HG02970 (cell line): ENCODE measurements at regions not wholly inside any gene's neighbourhood (a gene's known extent, or its start where the extent isn't known, plus 50 kb on each side); places are given as distances from the start of the nearest gene placed in this dataset.
"Not testable (repeated sequence)": the region's sequence is repeated elsewhere in the genome, so short reads cannot be mapped to it uniquely, and the experiment has no call there.

Experiments
- ATAC-seq: cut with Tn5 transposase; IDR thresholded peaks from one replicate; pipeline ENCODE4 v1.9.1; 2021; ENCODE audit warnings: mild to moderate bottlenecking, moderate library complexity, moderate number of reproducible peaks; ENCODE audit not compliant: unreplicated experiment, low FRiP score

DNA sequence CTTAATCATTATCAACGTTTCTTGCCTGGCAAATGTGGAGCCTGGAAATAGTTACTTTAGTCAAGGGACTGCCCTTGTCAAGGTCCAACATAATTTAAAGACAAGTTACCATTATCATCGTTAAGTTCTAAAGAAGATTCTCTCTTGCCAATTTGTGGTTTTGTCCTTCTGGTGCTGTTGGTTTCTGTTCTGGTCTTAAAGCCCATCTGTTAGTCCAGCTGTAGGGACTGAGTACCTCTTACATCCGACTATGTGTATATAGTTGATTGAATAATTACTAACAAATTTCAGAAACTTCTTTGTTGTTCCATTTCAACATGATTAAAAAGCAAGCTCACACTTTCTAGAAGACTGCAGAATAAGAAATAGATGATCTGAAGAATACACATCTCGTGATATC lies 1854.9 kb downstream of the MAT2B start:
- ATAC-seq: no peak

DNA sequence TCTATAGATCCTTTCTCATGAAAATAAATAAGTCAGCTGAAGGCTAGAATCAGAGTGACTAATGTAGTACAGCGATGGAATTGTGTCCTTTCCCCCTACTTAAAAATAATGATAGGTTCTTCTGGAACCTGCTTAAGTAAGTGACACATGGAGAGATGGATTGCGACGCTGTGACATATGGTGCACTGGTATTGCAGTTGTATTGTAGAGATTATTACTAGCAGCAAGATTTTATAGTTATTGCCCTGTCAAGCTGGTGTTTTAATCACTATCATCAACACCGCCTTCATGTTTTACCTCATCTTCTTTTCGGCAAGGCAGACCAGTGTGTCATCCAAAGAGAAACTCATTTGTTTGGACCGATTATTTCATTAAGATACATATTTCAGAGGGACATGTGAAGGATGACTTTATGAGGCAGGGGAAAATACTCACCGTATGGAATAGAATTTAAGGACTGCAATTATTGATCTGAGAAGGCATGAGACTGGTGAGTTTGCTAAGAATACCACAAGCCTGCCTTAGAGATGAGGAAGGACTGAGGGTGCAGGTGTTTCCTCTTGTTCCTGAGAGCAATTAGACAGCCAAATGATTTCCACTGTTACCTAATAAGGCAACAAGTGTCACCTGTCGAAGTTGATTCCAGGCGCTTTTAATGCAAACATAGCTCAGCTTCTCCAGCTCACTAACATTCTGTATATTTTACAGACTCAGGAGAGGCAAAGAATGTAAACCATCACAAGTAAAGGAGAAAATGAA lies 1855.5 kb downstream of the MAT2B start:
- ATAC-seq: no peak

DNA sequence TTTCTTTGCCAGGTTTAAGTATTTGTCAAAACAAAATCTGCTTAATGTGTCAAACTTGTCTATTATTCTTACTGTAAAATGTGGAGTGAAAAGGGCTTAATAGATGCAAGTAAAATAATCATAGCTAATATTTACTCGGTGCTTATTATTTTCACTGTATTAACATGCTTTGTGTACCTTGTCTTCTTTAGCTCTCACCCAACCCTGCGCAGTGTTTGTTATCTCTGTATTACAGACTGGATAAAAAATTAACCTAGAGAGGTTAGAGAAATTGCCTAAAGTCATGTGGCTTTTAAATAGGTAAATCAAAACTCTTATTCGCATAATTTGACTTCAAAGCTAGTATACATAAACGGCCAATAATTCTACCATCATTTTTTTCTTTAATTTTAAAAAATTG lies 1864.8 kb downstream of the MAT2B start:
- ATAC-seq: no peak

DNA sequence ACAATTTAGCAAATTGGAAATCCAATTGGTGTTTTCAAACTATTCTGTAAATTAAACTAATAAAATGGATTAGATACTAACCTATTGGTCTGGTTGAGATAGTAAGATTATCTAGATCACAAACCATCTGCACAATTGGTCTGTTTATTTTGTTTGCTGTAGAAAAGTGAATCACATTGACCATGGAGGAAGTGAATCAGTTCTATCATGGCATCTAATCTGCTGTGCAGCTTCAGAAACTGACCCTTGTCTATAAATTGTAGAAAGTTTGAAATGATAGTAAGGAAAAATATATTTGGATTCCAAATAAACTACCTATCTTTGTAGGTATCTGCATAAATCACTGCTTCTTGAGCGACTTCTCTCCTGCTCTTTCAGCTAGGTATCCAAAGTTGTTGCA lies 1865.4 kb downstream of the MAT2B start:
- no peak for ATAC-seq

DNA sequence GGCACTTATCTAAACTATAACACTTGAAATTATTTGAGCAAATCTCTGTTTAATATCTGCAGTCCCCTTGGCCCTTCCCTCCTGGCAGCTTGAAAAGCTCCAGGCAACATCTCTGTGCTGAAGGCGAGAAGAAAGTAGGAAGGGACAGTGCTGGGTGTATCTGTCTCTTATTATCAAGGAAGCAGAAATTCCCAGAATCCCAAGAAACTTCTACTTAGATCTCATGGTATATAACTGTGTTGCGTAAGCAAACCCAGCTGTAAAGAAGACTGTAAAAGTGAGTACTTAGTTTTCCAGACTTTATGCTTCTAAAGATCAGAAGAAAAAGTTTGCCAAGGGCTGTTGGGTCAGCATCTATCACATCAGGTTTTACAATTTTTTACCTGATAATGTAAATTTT lies 1869.8 kb downstream of the MAT2B start:
- ATAC-seq: no peak

DNA sequence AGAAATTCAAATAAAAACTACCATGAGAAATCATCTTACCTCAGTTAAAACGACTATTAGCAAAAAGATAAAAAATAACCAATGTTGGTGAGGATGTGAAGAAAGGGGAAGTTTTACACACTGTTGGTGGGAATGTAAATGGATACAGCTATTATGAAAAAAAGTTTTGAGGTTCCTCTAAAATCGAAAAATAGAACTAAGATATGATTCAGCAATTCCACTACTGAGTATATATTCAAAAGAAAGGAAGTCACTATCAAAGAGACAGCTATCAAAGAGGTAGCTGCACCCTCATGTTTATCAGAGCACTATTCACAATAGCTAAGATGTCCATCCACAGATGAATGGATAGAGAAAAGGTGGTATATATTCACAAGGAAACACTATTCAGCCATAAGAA lies 1888.4 kb downstream of the MAT2B start:
- ATAC-seq: no peak

DNA sequence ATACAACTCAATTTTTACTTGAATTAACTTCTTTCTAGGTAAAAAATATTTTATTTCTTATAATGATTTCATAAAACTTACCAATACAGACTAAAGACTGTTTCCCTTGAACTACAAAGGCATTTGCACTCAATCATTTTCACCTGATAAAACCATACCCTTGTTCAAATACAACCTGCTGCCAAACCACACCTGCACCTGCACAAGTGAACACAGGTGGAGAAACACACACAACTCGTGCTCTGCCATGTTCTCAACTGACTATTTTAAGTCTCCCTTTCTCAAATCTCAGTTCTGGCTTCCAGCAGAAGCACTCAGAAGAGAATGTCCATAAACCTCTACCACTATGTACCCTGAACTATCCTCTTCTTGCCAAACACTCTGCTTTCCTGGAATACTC lies 1892.1 kb downstream of the MAT2B start:
- ATAC-seq: no peak

DNA sequence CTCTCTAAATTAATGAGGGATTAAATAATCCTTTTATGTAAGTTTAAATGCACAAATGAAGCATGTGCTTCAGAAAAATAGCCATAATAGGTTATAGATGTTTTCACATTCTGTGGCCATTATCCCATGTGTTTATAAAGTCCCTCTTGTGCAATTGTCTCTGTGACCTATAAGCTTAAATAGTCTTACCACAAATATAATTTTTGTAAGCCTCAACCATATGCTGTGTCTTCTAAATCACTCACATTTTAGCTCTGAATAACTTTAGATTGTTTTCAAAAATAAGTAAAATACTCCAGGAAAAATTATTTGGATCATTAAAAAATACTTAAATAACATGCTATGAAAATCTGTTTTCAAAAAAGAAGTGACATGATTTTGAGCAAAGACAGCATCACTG lies 1894.7 kb downstream of the MAT2B start:
- ATAC-seq: no peak

DNA sequence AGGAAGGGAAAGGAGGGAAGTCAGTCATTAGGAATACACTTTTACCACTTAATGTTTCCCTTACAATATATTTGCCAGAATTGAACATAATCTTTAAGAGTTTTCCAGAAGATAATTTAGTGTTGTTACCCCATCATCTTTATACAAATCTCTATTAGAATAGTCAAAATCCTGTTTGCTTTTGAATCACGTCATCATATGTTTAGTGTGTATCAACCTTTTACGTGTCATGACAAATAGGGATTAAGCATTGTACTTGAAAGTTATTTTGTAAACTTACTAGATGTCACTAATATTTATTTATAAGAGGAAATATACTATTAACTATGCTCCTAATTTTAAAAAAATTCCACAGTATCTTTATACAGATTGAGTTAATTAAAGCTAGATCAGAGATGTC lies 1899.5 kb downstream of the MAT2B start:
- ATAC-seq: no peak

DNA sequence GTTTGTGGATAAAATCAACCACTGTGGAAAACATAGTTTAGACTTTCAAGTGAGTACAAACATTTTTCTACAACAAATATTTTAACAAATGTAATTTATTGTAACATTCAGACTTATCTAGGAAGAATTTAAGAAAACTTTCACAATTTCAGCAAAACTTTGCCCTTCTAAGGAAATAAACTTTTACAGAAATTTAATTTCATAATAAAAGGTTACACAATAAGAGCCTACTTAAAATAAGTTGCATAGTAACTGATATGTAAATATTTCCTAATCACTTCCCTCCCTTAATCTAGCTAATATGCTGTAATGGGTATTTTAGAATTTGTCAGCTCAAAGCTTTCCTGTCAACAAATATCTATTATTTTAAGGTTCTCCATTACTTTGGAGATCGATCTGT lies 1899.9 kb downstream of the MAT2B start:
- no peak for ATAC-seq

DNA sequence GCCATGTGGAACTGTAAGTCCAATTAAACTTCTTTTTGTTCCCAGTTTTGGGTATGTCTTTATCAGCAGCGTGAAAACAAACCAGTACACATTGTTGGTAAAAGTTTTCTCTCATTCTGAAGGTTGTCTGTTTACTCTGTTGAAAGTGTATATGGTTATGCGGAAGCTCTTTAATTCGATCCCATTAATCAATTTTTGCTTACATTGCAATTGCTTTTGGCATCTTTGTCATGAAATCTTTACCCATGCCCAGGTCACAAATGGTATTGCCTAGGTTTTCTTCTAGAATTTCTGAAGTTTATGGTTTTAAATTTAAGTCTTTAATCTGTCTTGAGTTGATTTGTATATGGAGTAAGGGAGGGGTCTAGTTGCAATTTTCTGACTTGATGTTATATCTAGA lies 1901.9 kb downstream of the MAT2B start:
- no peak for ATAC-seq

DNA sequence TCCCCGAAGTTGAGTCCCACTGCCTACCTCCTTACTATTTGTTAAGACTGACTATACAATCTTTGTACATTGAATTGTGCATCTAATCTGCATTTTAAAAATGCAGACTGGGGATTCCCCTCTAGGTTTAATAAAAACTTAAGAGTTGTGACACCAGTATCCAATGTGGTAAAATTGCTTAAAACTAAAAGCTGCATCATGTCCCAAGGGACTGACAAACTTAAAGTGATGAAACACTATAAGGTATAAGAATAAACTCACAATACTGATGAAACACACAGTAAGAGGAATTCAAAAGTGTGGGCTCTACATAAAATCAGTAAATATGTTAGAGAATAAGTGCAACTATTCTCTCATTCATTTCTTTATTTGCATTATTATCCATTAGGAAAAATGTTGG lies 1905.1 kb downstream of the MAT2B start:
- no peak for ATAC-seq

DNA sequence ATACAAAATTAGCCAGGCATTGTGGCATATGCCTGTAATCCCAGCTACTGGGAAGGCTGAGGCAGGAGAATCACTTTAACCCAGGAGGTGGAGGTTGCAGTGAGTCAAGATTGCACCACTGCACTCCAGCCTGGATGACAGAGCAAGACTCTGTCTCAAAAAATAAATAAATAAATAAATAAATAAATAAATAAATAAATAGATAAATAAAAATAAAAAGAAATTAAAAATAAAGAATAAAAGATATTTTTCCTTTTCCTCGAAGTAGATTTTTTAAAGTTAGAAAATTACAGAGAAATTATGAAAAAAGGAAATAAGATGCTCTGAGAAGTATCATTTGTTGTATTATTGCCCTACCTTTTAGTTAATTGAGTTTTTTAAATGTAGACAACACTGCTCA lies 1906.1 kb downstream of the MAT2B start:
- not testable (repeated sequence) for ATAC-seq

DNA sequence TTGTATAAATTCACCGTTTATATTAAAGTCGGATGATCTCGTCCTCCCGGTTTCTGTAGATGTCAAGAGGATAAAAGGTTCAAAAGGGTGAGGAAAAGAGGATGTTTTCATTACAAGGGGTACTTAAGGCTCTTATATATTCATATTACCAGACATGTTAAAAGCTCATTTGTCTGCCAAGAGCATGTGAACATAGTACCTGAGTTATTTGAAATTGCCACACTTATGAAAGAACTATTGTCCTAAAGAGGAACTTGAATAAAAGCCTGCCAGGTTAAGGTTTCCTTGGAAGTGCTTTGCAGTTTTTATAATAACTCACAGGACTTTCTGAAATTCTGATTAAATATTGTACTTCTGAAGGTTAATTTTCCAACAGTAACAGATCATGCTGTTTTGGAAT lies 1915.1 kb downstream of the MAT2B start:
- no peak for ATAC-seq

DNA sequence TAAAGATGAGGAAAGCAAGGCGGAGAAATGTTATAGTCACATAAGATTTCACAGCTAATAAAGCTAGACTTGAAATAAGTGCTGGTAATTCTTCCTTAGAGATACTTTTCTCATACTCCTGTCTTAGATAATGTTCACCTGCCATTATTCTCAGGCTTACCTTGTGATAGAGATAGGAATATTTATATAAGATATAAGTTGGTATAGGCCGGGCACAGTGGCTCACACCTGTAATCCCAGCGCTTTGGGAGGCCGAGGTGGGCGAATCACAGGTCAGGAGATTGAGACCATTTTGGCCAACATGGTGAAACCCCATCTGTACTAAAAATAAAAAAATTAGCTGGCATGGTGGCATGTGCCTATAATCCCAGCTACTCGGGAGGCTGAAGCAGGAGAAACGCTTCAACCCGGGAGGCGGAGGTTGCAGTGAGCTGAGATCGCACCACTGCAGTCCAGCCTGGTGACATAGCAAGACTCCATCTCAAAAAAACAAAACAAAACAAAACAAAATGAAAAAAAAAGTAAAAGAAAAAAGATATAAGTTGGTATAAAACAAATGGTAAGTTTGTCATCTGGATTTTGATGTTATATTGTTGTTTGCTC lies 1918.4 kb downstream of the MAT2B start:
- ATAC-seq: no peak

DNA sequence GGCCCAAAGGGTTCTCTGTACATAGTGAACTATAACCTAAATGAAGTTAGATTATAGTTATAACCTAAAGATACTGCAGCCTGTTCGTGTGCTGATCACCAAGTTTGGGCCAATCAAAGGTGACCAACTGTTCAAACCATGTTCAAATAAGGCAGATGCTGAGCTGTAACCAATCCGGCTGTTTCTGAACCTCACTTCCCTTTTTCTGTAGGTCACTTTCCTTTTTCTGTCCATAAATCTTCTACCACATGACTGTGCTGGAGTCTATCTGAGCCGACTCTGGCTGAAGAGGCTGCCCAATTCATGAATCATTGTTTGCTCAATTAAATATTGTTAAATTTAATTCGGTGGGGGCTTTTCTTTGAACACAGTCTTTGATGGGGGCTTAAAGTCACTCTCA lies 1920.2 kb downstream of the MAT2B start:
- ATAC-seq: no peak

DNA sequence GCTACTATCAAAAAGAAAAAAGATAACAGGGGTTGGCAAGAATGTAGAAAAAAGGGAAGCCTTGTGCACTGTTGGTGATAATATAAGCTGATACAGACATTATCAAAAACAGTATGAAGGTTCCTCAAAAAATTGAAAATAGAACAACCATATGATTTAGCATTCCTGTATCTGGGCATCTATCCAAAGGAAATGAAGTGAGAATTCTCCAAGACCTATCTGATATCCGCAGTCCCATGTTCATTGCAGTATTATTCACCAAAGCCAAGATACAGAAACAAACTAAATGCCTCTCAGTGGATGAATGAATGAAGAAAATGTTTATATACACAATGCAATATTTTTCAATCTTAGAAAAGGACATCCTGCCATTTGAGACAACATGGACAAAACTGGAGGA lies 1943.3 kb downstream of the MAT2B start:
- ATAC-seq: no peak

DNA sequence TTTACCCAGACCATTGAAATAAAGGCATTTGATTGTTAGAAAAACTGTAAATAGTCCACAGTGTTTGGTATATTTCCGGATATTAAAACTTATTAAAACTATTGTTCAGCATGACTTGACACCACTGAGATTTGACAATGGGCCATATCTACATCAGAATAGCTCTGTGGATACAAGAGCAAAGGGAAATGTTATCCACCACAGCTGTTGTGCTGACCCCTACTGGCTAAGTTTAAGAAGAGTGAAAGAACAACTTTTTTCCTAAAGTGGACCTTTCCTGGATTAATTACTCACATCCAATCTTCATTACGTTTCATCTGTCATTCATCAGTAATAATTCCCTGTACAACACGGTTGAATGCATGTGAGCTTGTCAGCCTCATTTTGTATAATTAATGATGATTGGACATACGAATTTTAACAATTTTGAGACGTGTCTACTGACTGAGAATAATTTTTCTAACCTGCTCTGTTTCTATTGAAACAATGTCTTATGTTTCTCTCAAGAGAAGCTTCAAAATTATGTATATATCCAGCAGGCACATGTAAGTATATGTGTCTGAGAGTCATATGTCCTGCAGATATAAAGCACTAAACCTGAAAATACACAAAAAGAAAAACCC lies 1952.6 kb downstream of the MAT2B start:
- no peak for ATAC-seq

DNA sequence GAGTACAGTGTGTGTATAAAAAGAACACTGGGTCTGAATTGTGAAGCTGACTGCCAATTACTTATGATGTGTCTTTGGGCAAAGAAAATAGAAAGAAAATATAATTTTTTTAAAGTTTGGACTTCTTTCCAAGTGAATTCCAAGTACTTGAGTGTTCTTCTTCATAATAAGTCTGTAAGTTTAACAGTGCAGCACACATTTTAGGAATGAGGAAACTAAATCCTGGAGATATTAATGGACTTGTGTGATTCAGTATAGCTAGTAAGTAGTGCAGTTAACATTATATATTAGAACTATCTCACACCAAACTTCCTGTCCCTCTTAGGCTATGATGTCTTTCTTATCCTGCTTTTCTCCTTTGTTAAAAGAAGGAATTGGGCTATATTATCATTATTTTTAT lies 1953.8 kb downstream of the MAT2B start:
- ATAC-seq: no peak

DNA sequence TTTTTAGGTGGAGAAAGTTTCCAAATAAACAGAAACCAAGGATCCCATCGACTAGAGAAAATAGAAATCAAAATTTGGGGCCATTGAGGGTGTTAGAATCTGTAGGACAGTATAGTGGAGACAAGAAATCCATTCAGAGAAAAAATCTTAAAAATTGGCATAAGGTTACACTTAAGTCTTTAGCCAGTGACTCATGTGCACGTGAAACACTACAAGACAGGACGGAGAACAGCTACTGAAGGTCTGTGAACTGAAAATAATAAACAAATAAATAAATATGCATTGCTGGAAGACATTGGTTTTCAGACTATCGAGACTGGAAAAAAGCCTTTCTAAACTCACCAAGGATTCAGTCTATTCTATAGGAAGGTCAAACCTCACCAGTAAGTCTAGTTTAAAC lies 1955.5 kb downstream of the MAT2B start:
- no peak for ATAC-seq

DNA sequence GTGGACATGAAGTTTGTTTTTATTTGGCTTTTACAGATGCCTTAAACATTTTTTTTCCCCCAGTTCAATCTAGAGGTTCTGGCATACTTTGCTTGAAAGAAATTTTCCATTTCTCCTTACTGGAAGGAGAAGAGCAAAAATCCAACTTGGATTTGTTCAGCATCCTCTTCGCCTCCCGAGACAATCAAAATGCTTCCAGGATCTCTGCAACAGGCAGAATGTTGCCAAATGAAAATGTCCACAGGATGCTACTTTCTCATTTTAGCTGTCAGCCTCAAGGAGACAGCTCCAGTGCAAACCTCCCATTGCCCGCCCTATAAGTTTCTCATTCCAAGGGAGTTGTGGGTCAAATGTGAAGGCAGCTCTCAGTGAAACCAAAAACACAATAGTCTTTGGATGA lies 1972.1 kb downstream of the MAT2B start:
- ATAC-seq: no peak

DNA sequence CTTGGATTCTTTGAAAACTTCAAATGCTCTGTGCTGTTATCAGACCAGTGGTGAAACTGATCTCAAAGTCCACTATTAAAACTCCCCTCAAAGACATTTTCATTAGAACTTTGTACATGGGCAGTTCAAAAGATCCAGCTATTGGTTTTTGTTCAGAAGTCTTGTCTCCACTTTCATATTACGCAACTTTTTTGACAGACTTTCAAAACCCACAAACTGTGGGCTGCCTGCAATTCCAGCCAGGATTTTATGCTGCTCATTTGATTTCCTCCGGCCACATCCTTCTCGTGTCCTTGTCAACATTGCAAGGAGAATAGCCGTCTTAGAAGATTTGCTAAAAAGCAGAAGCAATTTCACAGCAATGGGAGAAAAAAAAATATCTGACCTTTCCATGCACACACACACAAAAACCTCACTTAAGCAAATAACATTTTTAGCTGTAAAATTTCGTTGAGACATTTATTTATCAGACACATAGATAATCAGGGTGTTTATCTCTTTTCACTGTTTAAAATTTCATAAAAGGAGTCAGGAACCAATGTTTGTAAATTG lies 1990.5 kb downstream of the MAT2B start:
- ATAC-seq: no peak
